ENCODE measurements at regions not wholly inside any gene's neighbourhood (a gene's known extent, or its start where the extent isn't known, plus 50 kb on each side); places are given as distances from the start of the nearest gene placed in this dataset.
"Not testable (repeated sequence)": the region's sequence is repeated elsewhere in the genome, so short reads cannot be mapped to it uniquely, and the experiment has no call there.

- peak; percentile 45 for DNase-seq (ENCODE audit: low read depth)
Measured at GRCh38 chr16:56013962-56014552, 138.9 kb upstream of the CES5A start.

DNA sequence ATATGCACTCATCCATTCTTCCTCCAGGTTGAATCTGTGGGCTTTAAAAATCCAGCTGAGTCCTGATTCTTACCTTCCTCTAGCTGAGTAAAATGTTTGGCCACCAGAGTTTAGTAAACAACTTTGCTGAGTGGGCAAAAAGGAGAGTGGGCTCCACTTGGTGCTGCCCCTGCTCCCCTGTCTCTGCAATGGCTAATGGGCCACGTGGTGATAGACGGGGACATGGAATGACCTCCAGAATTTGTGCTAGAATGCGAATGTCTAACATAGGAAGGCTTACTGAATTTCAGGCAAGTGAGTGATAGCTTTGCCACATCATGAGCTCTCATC, 137.3 kb upstream of the CES5A start:
- no peak for DNase-seq (ENCODE audit: low read depth)

- DNase-seq (ENCODE audit: low read depth) = no peak
Measured at GRCh38 chr16:56011808-56012481, 136.8 kb upstream of the CES5A start.

DNA sequence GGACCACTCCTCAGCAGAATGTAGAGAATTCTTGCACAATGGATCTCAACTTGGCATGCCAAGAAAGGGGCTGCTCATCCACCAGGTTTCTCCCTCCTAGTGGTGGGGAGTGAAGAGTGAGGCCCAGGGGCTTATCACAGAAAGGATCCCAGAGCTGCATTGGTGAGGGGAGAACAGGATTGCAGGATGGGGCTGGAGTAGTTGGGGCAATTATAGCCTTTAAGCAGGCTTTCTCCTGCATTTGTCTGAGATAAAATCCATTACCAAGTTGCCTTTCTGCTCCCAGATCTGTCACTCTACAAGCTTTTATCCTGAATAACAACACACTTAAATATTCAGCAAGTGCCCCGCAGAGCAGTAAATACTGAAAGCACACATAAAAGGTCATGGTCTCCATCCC, 130.8 kb upstream of the CES5A start:
- no peak for DNase-seq (ENCODE audit: low read depth)

DNA sequence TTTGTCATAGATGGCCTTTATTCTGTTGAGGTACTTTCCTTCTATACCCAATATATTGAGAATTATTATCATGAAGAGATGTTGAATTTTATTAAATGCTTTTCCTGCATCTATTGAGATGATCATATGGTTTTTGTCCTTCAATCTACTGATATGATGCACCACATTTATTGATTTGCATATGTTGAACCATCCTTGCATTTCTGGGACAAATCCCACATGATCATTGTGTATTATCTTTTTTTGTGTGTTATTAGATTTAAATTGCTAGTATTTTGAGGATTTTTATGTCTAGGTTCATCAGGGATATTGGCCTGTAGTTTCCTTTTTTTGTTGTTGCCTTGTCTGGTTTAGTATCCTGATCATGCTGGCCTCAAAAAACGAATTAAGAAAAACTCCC, 124.5 kb upstream of the CES5A start:
- no peak for DNase-seq (ENCODE audit: low read depth)

DNA sequence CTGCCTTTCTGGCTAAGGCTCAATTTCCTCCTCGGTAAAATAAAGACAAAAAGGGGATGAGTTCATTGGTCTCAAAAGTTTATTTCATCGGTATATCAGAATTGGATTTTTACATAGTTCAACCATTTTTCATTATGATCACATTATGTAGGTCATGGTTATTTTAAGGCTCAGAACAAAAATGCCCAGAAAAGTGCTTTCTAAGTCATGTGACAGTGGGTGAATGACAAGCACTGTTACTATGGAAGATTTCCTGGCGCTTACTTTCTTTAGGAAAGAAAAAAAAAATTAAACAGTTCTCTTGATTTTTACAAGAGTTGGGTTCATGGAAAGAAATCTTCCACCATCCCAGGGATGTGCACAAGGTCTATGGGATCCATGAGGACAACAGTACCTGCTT, 117.9 kb upstream of the CES5A start:
- DNase-seq (ENCODE audit: low read depth) = no peak

GRCh38 chr16:55992551-55992950, 117.4 kb upstream of the CES5A start:
- no peak for DNase-seq (ENCODE audit: low read depth)

GRCh38 chr16:55991843-55992242, 116.7 kb upstream of the CES5A start:
- DNase-seq (ENCODE audit: low read depth) = no peak

DNA sequence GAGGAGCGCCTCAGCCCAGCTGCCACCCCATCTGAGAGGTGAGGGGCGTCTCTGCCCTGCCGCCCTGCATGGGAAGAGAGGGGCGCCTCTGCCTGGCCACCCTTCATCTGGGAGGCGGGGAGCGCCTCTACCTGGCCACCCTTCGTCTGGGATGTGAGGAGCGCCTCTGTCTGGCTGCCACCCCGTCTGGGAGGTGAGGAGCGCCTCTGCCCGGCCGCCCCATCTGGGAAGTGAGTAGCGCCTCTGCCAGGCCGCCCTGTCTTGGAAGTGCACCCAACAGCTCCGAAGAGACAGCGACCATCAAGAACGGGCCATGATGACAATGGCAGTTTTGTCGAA, 114.4 kb upstream of the CES5A start:
- no peak for DNase-seq (ENCODE audit: low read depth)

DNA sequence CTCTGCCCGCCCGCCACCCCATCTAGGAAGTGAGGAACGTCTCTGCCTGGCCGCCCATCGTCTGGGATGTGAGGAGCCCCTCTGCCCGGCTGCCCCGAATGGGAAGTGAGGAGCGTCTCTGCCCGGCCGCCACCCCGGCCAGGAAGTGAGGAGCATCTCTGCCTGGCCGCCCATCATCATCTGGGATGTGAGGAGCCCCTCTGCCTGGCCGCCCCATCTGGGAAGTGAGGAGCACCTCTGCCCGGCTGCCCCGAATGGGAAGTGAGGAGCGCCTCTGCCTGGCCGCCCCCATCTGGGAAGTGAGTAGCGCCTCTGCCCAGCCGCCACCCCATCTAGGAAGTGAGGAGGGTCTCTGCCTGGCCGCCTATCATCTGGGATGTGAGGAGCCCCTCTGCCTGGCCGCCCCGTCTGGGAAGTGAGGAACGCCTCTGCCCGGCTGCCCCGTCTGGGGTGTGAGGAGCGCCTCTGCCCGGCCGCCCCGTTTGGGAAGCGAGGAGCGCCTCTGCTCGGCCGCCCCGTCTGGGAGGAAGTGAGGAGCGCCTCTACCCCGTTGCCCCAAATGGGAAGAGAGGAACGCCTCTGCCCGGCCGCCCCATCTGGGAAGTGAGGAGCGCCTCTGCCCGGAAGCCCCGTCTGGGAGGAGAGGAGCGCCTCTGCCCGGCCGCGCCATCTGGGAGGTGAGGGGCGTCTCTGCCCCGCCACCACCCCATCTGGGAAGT, 113.8 kb upstream of the CES5A start:
- not testable (repeated sequence) for DNase-seq (ENCODE audit: low read depth)

- no peak for DNase-seq (ENCODE audit: low read depth)
Measured at GRCh38 chr16:55988013-55988412, 112.8 kb upstream of the CES5A start.

GRCh38 chr16:55982597-55982996, 107.4 kb upstream of the CES5A start:
- no peak for DNase-seq (ENCODE audit: low read depth)

- no peak for DNase-seq (ENCODE audit: low read depth)
Measured at GRCh38 chr16:55981557-55981956, 106.4 kb upstream of the CES5A start.

- no peak for DNase-seq (ENCODE audit: low read depth)
Measured at GRCh38 chr16:55976815-55977214, 101.6 kb upstream of the CES5A start.

GRCh38 chr16:55971447-55971846, 96.3 kb upstream of the CES5A start:
- DNase-seq (ENCODE audit: low read depth) = no peak

- DNase-seq (ENCODE audit: low read depth) = no peak
Measured at GRCh38 chr16:55968221-55968620, 93.0 kb upstream of the CES5A start.

GRCh38 chr16:55964923-55965475, 89.8 kb upstream of the CES5A start:
- no peak for DNase-seq (ENCODE audit: low read depth)

DNA sequence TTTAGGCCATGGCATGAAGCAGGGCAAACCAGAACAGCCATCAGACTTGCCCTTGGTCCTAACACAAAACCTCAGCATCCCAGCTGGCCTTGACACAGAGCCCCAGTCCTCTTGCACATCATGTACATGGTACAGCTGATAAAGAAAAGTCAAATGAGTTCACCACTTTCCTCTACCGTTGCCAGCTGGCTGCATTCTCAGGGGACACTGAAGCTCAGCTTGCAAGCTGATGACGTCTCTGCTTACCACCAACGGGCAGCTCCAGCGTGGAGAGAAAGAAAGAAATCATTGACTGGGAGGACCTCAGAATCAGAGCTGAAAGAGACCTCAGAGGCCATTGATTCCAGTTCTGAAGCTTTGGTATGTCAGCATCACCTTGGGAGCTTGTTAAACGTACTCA, 80.7 kb upstream of the CES5A start:
- no peak for DNase-seq (ENCODE audit: low read depth)

DNA sequence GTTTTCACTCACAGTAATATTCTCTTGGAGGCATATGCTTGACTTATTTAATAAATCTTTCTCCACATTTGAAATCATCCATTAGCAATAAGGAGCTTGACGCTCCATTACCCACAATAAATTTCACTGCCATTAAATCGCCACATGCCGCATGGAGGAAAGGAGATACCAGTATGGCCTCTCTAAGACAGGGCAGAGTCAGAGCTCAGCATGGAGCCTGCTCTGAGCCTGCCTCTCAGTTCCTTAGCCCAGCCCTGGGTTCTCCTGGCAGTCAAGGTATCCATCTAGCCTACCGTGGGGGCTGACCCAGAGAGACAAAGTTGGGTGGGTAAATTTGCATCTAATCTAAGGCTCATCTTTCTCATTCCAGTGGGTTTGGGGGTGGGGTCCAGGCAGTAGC, 80.3 kb upstream of the CES5A start:
- DNase-seq (ENCODE audit: low read depth) = no peak

GRCh38 chr16:55954906-55955305, 79.7 kb upstream of the CES5A start:
- DNase-seq (ENCODE audit: low read depth) = no peak

- peak; percentile 45 for DNase-seq (ENCODE audit: low read depth)
Measured at GRCh38 chr16:55949518-55949917, 74.3 kb upstream of the CES5A start.

GRCh38 chr16:55948230-55948629, 73.1 kb upstream of the CES5A start:
- no peak for DNase-seq (ENCODE audit: low read depth)

DNA sequence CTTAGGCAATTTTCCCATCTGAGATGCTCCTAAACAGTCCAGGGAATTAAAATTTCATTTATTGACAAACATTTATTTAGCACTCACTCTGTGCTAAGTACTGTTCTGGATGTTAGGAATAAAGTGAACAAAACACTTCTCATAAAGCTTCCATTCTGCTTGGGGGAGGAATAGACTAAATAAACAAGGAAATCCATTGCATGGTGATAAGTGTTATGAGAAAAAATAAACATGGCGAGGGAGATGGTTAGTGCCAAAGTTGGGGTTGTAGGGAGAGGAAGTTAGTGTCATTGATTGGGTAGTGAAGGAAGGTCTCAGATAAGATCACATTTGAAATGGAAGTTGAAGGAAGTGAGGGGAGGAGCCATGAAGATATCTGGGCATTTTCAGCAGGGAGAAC, 72.2 kb upstream of the CES5A start:
- no peak for DNase-seq (ENCODE audit: low read depth)

Data from ELR (cell line).